Astrocyte of the hippocampus (primary cell): ENCODE measurements at regions not wholly inside any gene's neighbourhood (a gene's known extent, or its start where the extent isn't known, plus 50 kb on each side); places are given as distances from the start of the nearest gene placed in this dataset.

Experiments
- DNase-seq: peaks from one replicate; pipeline ENCODE4 v3.0.0; 2011; ENCODE audit warnings: low read depth, low spot score

- DNase-seq, result no peak
Measured at GRCh38 chr9:87118594-87118993, 171.3 kb upstream of the GAS1 start.

DNA sequence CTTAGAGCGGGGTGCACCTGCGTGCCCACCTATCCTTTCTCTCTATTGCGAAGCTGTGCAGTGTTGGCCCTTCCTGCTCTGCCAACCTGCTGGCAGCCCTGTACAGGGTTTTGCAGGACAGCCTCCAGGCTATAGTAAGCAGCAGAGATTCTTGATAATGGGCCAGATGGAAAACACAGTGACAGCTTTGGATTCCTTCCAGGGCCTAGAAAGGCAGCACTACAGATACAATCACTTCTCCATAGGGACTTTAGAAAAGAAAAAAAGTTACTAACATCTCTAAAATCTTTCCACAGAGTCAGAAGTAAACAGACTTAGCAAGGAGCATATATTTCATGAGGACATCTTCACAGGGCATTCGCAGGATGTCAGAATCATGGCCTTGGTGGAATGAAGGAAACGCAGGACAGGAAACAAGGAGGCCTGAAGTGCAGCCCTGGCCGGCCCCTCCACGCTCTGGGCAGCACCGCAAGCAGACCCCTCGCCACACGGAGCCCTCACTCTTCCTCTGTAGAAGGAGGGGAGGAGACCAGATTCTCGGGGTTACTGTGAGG, 172.1 kb upstream of the GAS1 start:
- peak; percentile 92 for DNase-seq

DNA sequence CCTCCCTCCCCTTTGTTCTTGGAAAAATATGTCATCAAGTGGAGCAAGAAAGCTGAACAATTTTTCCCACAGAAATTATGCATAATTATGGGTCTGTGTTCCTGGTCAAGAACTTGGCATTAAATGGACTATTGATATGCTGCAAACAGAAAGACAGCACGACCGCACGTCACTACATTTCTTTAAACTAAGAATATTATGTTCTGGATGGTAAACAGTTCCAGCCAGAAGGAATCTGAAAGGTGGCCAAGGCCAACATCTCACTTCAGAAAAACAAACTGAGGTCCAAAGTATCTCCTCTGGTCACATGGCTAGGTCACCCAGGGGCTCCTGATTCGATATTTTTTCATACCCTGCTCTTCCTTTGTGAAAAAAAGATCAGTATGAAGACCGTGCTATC, 173.3 kb upstream of the GAS1 start:
- DNase-seq, result no peak

DNA sequence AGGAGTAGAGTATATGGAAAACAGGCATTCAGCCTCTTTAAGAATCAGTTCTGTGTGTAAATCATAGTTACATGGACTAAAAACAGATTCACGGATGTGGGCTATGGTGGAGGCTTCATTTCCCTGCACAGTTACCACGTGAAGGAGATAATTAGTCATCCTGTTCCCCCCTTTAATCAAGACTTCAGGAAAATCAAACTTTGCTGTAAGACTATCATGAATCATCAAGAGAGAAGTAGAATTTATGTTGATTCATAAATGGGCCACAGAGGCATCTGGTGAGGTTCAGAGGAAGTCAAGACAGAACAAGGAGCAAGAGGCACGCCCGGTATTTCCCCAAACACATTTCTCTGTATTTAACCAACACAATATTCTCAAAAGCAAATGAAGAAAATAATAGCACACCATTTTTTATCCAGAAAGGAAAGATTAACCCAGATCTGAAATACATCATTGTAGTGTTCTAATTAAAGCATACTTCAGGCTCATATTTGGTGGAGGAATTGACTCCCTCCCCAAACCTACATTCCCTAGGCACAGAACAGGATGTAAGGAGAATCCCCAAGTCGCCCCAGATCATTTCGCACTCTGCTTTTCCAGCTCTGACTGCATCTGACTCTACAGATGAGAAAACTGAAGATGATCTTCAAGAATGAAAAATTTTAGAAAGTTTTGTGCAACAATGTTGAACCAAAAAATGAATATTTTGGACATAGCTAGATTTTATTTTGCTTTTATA, 175.8 kb upstream of the GAS1 start:
- peak; percentile 24 for DNase-seq

DNA sequence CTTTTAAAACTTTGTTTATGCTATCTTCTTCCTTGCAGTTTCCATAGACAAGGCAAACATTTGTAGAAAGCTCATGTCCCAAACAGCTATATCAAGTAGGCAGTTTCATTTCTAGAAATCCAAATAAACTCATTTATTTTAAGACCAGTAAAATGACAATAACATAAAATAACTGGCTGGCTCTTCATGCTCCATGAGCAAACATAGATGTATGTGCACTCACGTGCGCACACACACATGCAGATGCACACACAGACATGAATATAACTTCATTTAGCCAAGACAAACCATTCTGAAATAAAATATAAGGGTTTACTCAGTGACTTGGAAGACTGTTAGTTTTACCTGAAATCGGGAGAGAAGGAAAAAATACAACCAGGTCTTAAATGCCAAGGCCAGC, 176.5 kb upstream of the GAS1 start:
- DNase-seq, result no peak

GRCh38 chr9:87125819-87126218, 178.5 kb upstream of the GAS1 start:
- no peak for DNase-seq

DNA sequence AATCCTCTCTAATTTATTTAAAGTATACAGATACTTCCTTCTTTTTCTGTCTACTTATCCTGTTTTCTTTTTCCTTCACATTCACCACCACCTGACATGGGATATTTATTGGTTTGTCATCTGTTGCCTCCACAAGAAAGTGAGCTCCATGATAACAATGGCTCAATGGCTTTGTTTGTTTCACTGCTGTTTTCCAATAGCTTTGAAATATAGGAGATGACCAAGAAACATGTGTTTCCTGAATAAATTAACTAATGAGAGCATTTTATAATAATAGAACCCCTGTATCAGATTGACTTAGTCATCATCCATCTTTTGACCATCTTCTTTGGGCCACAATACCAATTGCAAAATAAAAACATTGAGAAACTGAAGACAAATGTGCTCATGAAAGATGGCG, 180.2 kb upstream of the GAS1 start:
- DNase-seq, result no peak

DNA sequence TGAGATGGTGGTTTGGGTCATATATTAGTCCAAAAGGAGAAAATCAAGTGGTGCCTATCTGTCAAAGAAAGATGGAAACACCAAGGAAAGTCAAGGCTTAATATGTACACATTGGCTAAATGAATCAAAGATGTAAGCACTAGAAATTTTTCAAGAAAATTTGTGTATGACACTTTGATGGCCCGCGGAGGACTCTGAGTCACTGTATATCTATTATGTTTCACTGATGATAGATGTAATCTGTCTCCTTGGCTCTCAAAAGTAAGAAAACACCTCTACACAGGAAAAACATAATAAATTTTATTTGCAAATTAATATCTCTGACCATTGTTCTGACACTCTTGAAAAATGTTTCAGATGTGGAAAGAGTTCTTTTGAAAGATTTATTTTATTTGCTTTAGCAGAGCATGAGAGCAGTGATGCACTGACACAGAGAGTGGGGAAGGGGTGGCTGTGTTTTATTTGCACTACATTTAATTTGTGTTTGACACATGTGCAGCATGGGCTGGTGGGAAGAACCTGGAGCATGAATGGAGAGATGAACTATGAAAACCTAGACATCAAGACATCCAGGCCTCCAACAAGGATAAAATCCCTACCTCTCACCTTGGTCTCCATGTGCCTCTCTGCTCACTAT, 180.8 kb upstream of the GAS1 start:
- no peak for DNase-seq

GRCh38 chr9:87128844-87129493, 181.7 kb upstream of the GAS1 start:
- DNase-seq, result no peak

DNA sequence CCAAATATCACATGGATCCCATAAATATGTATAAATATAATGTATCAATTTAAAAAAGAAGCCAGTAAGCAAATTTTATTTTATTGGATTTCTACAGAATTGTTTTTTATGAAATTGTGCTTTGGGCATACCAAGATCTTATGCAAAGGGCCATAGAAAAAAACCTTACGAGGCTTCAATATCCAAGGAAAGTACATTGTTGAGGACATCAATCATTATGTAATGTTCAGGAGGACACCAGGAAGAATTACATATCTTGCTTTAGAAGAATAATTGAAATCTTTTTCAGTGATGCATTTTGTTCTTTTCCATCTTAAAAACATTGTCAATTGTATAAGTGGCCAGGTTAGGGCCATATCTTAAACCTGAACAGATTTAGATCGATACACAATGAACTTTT, 187.8 kb upstream of the GAS1 start:
- DNase-seq, result no peak

GRCh38 chr9:87137718-87138117, 190.4 kb upstream of the GAS1 start:
- DNase-seq, result no peak

DNA sequence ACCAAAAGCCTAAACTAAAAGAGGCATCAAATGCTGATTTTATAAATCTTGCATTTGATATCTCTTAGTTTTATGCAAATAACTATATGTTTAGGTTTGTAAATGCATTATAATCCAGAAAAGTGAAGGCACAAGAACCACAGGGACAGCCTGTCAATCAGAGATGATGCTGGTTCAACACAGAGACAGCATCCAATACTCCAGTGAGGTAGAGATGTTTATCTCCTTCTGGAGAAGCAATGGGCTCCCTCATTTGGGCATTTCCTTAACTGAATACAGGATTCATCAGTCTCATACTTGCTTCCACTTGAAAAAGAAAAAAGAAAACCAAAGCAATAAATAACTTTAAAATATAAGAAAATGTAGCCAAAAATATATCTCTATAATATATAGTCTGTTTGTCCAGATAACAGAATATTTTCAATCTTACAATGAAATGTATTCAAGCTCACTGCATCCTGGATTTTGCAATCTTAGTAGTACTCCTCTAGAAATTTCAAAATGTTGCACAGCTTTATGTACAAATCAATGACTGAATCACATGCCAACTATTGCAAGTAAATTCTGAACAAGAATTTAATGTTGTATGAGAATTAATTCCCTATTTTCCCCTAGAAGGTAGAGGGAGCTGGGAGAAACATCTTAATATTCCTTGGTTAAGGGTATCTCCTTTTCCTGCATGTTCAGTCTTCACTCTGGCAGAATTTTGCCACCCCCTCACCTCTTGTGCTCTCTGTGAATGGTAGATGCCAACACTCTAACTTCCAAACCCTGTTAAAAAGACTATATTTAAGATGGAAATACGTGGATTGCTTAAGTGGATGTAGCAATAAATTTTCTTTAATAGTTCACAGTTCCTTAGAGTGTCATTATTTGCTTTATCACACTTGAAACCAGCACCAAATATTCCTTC, 191.1 kb upstream of the GAS1 start:
- no peak for DNase-seq

- no peak for DNase-seq
Measured at GRCh38 chr9:87139099-87139730, 191.9 kb upstream of the GAS1 start.

DNA sequence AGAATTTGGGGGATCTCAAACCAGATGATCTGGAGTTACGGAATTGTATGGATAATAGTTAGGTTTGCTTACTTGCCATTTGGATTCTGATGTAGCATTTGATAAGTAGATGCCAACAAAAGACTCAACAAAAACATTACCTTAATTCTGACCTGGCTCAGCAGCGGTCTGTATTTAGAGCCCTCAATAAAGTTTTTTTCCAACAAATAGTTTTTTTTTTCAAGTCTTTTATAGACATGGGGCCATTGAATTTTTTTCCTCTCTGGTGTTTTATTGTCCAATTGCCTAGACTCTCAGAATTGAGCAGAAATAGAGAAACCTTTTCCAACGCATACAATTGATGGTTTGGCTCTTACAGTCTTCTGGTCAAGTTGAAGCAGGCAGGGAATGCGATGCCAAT, 192.8 kb upstream of the GAS1 start:
- no peak for DNase-seq

- no peak for DNase-seq
Measured at GRCh38 chr9:87140605-87141109, 193.4 kb upstream of the GAS1 start.

GRCh38 chr9:87141124-87141523, 193.8 kb upstream of the GAS1 start:
- no peak for DNase-seq

GRCh38 chr9:87146933-87147332, 199.6 kb upstream of the GAS1 start:
- DNase-seq, result no peak

- no peak for DNase-seq
Measured at GRCh38 chr9:87147839-87148238, 200.5 kb upstream of the GAS1 start.

- DNase-seq, result peak; percentile 88
Measured at GRCh38 chr9:87148331-87149104, 201.2 kb upstream of the GAS1 start.

DNA sequence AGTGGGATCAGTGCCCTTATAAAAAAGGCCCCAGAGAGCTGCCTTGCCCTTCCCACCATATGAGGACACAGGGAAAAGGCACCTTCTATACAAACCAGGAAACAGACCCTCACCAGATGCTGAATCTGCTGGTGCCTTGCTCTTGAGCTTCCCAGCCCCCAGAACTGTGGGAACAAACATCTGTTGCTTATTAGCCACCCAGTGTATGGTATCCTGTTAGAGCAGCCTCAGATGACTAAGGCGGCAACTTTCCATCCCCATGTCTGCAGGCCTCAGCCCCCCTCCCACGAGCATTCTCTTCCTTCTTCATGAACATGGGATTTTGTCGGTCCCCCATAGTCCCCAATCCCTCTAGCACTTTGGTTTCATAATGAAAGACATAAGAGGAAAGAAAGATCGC, 202.5 kb upstream of the GAS1 start:
- DNase-seq, result no peak
